LNCaP clone FGC (cell line): ENCODE measurements at regions not wholly inside any gene's neighbourhood (a gene's known extent, or its start where the extent isn't known, plus 50 kb on each side); places are given as distances from the start of the nearest gene placed in this dataset.
"Not testable (repeated sequence)": the region's sequence is repeated elsewhere in the genome, so short reads cannot be mapped to it uniquely, and the experiment has no call there.

Experiments used
- DNase-seq: peaks from one replicate; pipeline ENCODE4 v3.0.0-alpha.2; 2011; ENCODE audit warnings: low read depth
- H3K4me3 ChIP-seq: 2 replicates; pipeline ENCODE4 v1.5.1; 2011; ENCODE audit warnings: mild to moderate bottlenecking, low read depth, low read length, control low read depth
- CTCF ChIP-seq: IDR thresholded peaks from 2 replicates; pipeline ENCODE4 v1.5.1; 2012; ENCODE audit warnings: mild to moderate bottlenecking; ENCODE audit not compliant: control insufficient read depth, insufficient read depth; ENCODE audit errors: extremely low read depth

GRCh38 chr1:172851856-172852255 lies 193.0 kb downstream of the FASLG start:
- no peak for DNase-seq
- no peak for TF ChIP-seq CTCF
- H3K4me3 ChIP-seq, result no peak overlapping the region

GRCh38 chr1:172855983-172856382 lies 194.8 kb downstream of the TNFSF18 start:
- not testable (repeated sequence) for H3K4me3 ChIP-seq, DNase-seq

DNA sequence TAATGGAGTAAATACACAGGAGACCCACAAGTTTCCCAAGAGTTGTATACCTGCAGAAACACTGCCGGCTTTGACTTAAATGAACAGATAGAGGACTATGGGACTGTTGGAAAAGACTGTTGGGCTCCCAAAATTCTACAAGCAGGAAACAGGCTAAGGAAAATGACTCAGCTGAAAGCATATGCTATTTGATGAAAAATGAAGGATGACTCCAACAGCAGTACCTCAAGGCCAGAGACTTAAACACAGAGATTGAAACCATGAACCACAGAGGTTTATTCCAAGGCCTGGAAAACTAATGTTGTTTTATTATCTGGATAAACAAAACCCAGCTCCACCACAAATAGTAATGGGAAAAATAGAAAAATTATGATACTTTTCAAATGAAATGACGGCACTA lies 187.7 kb downstream of the TNFSF18 start:
- no peak for DNase-seq
- no peak for TF ChIP-seq CTCF
- no peak overlapping the region for H3K4me3 ChIP-seq

DNA sequence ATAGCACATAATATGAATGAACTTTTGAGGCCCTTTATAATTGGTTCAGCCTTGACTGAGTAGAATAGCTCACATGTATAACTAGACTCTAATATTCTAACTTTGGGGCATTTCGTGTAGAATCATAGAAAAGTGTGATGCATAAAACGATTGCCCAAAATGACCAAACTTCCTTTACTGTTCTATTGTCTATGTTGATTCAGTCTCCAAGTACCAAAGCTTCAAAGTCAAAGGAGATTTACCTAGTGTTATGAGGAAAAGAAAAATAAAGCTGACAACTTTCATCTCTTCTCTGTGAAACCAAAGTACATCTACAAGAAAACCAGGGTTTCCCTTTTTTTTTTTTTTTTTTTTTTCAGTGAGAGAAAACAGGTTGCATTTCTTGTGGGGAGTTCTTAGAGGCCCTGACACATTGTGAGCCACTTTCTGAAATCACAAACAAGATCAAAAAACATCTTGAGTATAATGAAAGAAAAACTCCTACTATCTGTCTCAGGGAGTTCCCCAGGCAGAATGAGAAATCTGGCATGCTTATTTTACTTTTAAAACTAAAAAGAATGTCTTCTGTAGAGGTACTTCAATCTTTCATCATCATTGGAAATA lies 183.4 kb downstream of the TNFSF18 start:
- no peak for TF ChIP-seq CTCF
- no peak overlapping the region for H3K4me3 ChIP-seq
- DNase-seq, result no peak

GRCh38 chr1:172870901-172871606 lies 179.7 kb downstream of the TNFSF18 start:
- no peak overlapping the region for H3K4me3 ChIP-seq
- DNase-seq, result no peak
- no peak for TF ChIP-seq CTCF

DNA sequence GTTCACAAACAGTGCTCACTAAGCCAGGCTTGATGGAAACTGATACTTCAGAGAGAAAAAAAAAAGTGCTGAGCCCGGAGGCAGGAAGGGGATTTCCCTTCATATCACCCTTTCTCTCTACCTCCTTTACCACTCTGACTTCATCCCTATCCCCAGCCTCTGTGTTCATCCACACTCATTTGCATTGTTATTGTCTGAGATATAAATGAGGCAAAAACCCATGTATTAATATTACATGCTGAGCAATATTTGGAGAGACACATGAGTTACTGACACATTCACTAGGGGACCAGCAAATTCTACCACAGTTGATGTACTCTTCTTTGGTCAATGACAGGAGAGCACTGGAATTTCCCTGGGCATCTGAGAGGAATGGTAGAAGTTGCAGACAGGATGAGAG lies 175.8 kb downstream of the TNFSF18 start:
- H3K4me3 ChIP-seq, result no peak overlapping the region
- no peak for TF ChIP-seq CTCF

GRCh38 chr1:172875892-172876291 lies 174.8 kb downstream of the TNFSF18 start:
- DNase-seq, result no peak
- H3K4me3 ChIP-seq, result no peak overlapping the region
- no peak for TF ChIP-seq CTCF

More for the DNA sequence above, 175.8 kb downstream of the TNFSF18 start:
- DNase-seq, result no peak
